Mesodermal cell (in vitro differentiated cells): ENCODE measurements at regions not wholly inside any gene's neighbourhood (a gene's known extent, or its start where the extent isn't known, plus 50 kb on each side); places are given as distances from the start of the nearest gene placed in this dataset.

ENCODE experiments used
- H3K27ac ChIP-seq: 2 replicates; pipeline ENCODE4 v1.7.0; 2013; ENCODE audit warnings: mild to moderate bottlenecking, low read depth, low read length, moderate library complexity; ENCODE audit not compliant: severe bottlenecking
- H3K36me3 ChIP-seq: 2 replicates; pipeline ENCODE4 v1.7.1; 2013; ENCODE audit warnings: mild to moderate bottlenecking, low read length, moderate library complexity; ENCODE audit not compliant: control insufficient read depth, insufficient read depth
- H3K4me1 ChIP-seq: one replicate; pipeline ENCODE4 v1.7.1; 2013; ENCODE audit warnings: mild to moderate bottlenecking, low read length; ENCODE audit not compliant: insufficient read depth, control insufficient read depth, poor library complexity, severe bottlenecking
- H3K4me3 ChIP-seq: 2 replicates; pipeline ENCODE4 v1.7.0; 2013; ENCODE audit warnings: low read length, control low read depth, mild to moderate bottlenecking; ENCODE audit not compliant: insufficient read depth, poor library complexity, severe bottlenecking; ENCODE audit errors: extremely low read depth
- H3K9me3 ChIP-seq: 2 replicates; pipeline ENCODE4 v1.7.1; 2013; ENCODE audit warnings: mild to moderate bottlenecking, low read length, moderate library complexity; ENCODE audit not compliant: control insufficient read depth
- WGBS, 2 experiments: methylation state at CpG; one replicate each; pipeline ENCODE4 v1.1.5; 2013; ENCODE audit warnings: missing lambda C conversion rate in 2 of 2; ENCODE audit not compliant: insufficient coverage in 2 of 2; 5-methylcytosine and 5-hydroxymethylcytosine counted together

DNA sequence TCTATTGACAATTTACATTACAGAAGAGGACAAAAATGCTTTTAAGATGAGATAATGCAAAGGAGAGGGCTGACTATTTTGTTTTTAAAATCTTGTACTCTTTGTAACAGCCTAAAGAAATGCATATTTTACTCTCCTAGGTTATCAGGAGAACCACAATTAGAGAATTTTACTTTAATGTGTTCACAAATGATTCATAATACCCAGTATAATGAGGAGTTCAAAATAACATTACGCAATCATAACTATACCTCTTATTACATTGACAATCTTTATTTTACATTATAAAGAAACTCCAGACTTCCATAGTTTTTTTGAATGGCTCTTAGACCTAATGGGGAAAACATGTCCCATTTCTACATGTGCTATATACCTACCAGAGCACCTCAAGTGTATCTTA, 1089.7 kb downstream of the PCDH17 start:
- Histone ChIP-seq H3K27ac (no peak overlapping the region), H3K36me3 (no peaks in the 10 kb centered on the region), H3K4me1 (no peaks in the 10 kb centered on the region), H3K4me3 (no peak overlapping the region), H3K9me3 (no peaks in the 10 kb centered on the region)
- 100% methylated on average over 1 of the region's 1 CpG; no CpG with 5 or more reads in 1 of the 2 experiments for WGBS, 2 experiments

DNA sequence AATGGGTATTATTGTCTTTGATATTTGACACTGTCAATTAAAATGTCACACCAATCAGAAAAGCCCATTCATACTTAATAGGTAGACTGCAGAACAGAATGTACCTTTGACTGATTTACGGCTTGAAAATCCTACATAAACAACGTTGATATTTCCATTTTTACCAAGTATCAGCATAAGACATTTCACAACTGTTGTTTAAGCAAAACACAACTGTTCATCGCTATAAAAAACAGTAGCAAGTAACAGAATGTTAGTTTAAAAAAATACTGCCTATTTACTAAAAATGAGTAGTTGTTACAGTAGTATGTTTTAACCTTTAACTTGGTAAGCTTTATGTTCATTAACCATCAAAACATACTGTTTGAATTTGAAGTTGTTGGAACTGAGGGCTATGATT, 1096.6 kb downstream of the PCDH17 start:
- Histone ChIP-seq H3K36me3 (no peaks in the 10 kb centered on the region), H3K4me3 (no peak overlapping the region), H3K9me3 (no peaks in the 10 kb centered on the region), H3K4me1 (no peaks in the 10 kb centered on the region), H3K27ac (no peak overlapping the region)
- 44 to 50% methylated on average over 2 of the region's 3 CpGs for WGBS, 2 experiments

DNA sequence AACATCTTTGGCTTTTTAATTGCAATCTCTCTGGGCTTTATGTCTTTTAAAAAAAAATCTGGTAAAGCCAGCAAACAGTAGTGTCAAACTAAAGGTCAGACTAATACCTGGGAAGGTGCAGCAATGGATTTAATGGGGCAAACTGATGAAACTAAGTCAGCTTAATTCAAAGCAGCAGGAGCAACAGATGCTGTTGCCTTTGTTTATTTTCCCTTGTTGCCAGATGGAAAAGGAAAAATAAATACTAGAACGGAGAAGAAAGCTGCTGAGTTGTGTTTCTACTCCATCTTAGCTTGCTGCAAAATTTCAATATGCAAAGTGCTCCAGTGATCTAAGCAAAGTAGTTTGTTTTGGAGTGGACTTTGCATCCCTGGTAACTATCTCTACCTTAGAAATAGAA, 1097.8 kb downstream of the PCDH17 start:
- no peaks in the 10 kb centered on the region for H3K4me1 ChIP-seq
- H3K36me3 ChIP-seq, result no peaks in the 10 kb centered on the region
- no peak overlapping the region for H3K4me3 ChIP-seq
- no peak overlapping the region for H3K27ac ChIP-seq
- WGBS, 2 experiments, result 67% methylated on average over 1 of the region's 1 CpG; no CpG with 5 or more reads in 1 of the 2 experiments
- no peaks in the 10 kb centered on the region for H3K9me3 ChIP-seq

DNA sequence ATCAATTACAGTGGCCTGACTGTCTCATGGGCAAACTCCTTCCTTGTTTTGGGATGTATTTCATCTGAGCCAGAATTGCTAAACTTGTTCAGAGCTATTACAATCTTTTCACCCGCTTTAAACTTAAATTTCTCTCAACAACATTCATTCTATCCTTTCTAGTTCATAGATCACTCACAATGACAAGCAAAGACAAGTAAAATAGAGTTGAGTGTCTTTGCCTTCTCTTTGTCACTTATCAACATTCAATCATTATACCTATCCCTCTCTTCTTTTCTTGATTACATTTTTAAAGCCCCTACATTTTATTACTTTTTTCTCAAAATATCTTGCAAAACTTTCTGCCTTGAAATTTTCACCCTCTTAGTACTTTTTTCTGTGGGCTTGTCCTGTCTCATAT, 1113.1 kb downstream of the PCDH17 start:
- Histone ChIP-seq H3K4me3 (no peak overlapping the region), H3K4me1 (no peaks in the 10 kb centered on the region), H3K36me3 (no peaks in the 10 kb centered on the region), H3K27ac (no peak overlapping the region), H3K9me3 (no peaks in the 10 kb centered on the region)
- WGBS, 2 experiments, result 60% methylated on average over 1 of the region's 1 CpG; no CpG with 5 or more reads in 1 of the 2 experiments

DNA sequence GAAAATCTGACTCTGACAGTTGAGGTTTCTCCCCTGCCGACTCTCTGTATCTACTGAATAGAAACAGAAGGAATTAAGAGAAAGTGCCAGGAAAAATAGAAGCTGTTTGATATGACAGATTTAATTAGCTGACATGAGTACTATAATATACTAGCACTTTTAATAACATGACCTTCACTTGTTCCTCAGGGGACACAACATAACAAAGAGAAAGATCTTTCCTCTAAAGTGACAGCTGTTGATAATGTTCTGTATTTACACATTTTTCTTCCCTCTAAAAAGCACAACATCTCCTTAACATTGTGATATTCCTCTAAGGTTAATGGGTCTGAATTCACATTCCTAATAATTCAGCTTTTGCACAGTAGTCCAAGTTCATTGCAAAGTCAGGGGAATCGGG, 1136.0 kb downstream of the PCDH17 start:
- no peak overlapping the region for H3K27ac ChIP-seq
- no peaks in the 10 kb centered on the region for H3K9me3 ChIP-seq
- no peak overlapping the region for H3K4me3 ChIP-seq
- no peaks in the 10 kb centered on the region for H3K36me3 ChIP-seq
- no peaks in the 10 kb centered on the region for H3K4me1 ChIP-seq
- WGBS, 2 experiments, result 80% methylated on average over 1 of the region's 2 CpGs; no CpG with 5 or more reads in 1 of the 2 experiments

DNA sequence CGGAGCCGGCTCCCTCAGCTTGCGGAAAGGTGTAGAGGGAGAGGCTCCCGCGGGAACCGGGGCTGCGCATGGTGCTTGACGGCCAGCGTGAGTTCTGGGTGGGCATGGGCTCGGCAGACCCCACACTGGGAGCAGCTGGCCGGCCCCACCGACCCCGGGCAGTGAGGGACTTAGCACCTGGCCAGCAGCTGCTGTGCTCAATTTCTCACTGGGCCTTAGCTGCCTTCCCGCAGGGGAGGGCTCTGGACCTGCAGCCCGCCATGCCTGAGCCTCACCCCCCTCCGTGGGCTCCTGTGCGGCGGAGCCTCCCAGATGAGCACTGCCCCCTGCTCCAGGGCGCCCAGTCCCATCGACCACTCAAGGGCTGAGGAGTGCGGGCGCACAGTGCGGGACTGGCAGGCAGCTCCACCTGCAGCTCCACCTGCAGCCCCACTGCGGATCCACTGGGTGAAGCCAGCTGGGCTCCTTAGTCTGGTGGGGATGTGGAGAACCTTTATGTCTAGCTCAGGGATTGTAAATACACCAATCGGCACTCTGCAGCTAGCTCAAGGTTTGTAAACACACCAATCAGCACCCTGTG, 1141.8 kb downstream of the PCDH17 start:
- Histone ChIP-seq H3K4me1 (no peaks in the 10 kb centered on the region), H3K9me3 (peaks cover 3% of the 10 kb centered on the region), H3K27ac (no peak overlapping the region), H3K36me3 (no peaks in the 10 kb centered on the region), H3K4me3 (no peak overlapping the region)
- 94 to 98% methylated on average over 11 to 13 of the region's 25 CpGs for WGBS, 2 experiments

DNA sequence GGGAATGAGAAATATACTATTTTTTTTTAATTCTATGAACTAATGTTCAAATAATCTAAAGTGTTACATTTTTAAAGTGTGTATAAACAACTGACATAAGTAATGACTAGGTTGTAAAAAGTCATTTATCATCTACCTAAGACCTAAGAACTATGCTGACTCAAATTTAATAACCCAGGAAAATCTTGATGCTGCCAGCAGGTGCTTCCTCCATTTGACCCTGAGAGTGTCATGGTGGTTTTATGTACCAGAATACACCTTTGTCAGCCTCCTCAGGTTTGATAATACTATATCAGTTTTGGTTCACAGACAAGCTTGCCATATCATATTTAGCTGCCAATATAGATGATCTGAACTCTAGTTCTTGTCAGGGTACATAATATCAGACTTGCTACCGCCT, 1151.2 kb downstream of the PCDH17 start:
- H3K27ac ChIP-seq, result no peak overlapping the region
- no peak overlapping the region for H3K4me3 ChIP-seq
- H3K36me3 ChIP-seq, result no peaks in the 10 kb centered on the region
- no peaks in the 10 kb centered on the region for H3K4me1 ChIP-seq
- H3K9me3 ChIP-seq, result no peaks in the 10 kb centered on the region
- WGBS, 2 experiments, result no CpG with 5 or more reads among the region's 1 CpG

DNA sequence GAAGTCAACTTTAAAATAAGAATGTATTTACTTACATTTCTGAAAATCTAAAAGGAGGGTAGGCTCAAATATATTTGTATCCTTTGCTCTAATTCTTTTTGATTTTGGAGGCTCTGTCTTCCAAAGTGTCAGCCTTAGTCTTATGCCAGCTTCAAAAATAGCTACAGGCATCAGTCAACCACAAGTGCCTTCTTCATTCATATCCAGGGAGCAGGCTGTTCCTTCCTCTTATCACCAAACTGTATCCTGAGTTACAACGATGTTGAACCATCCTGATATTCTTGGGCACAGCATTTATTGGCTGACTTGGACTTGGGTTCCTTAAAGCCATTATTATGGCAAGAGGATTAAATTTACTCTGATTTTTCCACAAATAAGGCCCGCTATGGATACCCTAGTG, 1161.3 kb downstream of the PCDH17 start:
- Histone ChIP-seq H3K9me3 (no peaks in the 10 kb centered on the region), H3K4me1 (peaks cover 6% of the 10 kb centered on the region), H3K36me3 (no peaks in the 10 kb centered on the region), H3K4me3 (no peak overlapping the region), H3K27ac (no peak overlapping the region)
- WGBS, 2 experiments, result 100% methylated on average over 1 of the region's 2 CpGs; no CpG with 5 or more reads in 1 of the 2 experiments

DNA sequence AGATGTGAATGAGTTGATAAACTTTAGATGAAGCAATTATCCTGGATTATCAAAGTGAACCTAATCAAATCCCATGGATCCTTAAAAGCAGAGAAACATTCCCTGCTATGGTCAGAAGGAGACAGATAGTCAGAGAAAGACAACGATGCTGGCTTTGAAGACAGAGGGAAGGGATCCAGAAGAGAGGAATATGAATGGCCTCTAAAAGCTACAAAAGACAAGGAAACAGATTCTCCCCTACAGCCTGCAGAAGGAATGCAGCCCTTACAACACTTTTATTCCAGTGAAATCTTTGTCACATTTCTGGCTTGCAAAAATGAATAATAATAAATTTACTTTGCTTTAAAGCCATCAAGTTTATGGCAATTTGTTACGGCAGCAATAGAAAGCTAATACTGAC, 1164.2 kb downstream of the PCDH17 start:
- H3K36me3 ChIP-seq, result no peaks in the 10 kb centered on the region
- WGBS, 2 experiments, result 60% methylated on average over 1 of the region's 2 CpGs; no CpG with 5 or more reads in 1 of the 2 experiments
- no peak overlapping the region for H3K4me3 ChIP-seq
- H3K27ac ChIP-seq, result no peak overlapping the region
- H3K4me1 ChIP-seq, result peaks cover 6% of the 10 kb centered on the region
- no peaks in the 10 kb centered on the region for H3K9me3 ChIP-seq

DNA sequence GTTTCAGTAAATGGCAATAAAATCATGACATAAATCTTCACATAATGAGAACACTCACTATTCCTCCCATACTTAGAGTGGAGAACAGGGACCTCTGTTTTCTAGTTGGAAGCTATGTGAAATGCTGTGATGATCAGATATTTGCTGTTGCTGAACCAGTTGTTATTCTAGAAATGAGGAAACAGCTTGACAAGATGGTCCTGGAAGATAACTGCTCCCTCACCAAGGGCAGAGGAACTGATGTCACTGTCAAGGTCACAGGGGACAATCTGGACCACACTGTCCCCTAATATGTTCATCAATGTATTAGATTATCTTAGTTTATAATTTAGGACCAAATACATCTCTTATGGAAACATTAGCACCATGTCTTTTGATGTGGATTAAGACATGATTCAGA, 1173.3 kb downstream of the PCDH17 start:
- H3K4me3 ChIP-seq, result no peak overlapping the region
- H3K4me1 ChIP-seq, result no peaks in the 10 kb centered on the region
- H3K9me3 ChIP-seq, result no peaks in the 10 kb centered on the region
- H3K27ac ChIP-seq, result no peak overlapping the region
- no peaks in the 10 kb centered on the region for H3K36me3 ChIP-seq

DNA sequence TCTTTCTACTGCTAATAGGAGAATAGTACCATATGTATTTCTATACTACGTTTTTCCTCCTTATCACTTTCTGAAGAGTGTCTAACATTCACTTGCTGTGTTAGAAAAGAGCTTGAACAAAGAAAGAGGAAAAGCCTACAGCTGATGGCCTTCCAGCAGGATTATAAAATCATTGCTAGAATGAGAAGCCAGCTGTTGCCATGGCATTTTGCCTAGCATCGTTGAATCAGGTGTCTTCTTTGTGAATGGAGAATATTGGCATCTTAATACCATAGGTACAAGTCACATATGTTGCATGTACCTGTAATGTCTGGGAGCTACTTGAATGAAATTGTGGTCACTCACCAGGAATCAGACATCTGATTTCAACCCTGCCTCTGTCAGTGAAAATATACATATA, 1174.9 kb downstream of the PCDH17 start:
- H3K9me3 ChIP-seq, result no peaks in the 10 kb centered on the region
- no peaks in the 10 kb centered on the region for H3K36me3 ChIP-seq
- H3K4me1 ChIP-seq, result no peaks in the 10 kb centered on the region
- H3K27ac ChIP-seq, result no peak overlapping the region
- 100% methylated on average over 1 of the region's 2 CpGs; no CpG with 5 or more reads in 1 of the 2 experiments for WGBS, 2 experiments
- H3K4me3 ChIP-seq, result no peak overlapping the region
